GM06990 (cell line): ENCODE measurements at regions not wholly inside any gene's neighbourhood (a gene's known extent, or its start where the extent isn't known, plus 50 kb on each side); places are given as distances from the start of the nearest gene placed in this dataset.

Experiments used
- DNase-seq: peaks from one replicate; pipeline ENCODE4 v3.0.0-alpha.2; 2011; ENCODE audit not compliant: insufficient read length; ENCODE audit errors: extremely low read depth
- H3K27me3 ChIP-seq: replicated peaks from 2 replicates; pipeline ENCODE4 v1.6.0; 2011; ENCODE audit warnings: low read length; ENCODE audit not compliant: control insufficient read depth, insufficient read depth
- H3K36me3 ChIP-seq: 2 replicates; pipeline ENCODE4 v1.5.1; 2011; ENCODE audit warnings: low read length; ENCODE audit not compliant: control insufficient read depth, insufficient read depth
- H3K4me3 ChIP-seq: replicated peaks from 2 replicates; pipeline ENCODE4 v1.5.1; 2011; ENCODE audit warnings: low read depth, mild to moderate bottlenecking, control low read depth, low read length
- CTCF ChIP-seq: IDR thresholded peaks from 2 replicates; pipeline ENCODE4 v1.5.1; 2011; ENCODE audit warnings: low read length, control low read depth, mild to moderate bottlenecking, inconsistent platforms; ENCODE audit not compliant: insufficient read depth, poor library complexity, severe bottlenecking

GRCh38 chr9:119827126-119827525 is 457.9 kb upstream of the BRINP1 start:
- Histone ChIP-seq H3K4me3 (no peak overlapping the region), H3K36me3 (no peaks in the 10 kb centered on the region), H3K27me3 (no peaks in the 10 kb centered on the region; the same call in 1 of the 2 replicates)
- no peak for DNase-seq
- TF ChIP-seq CTCF, result no peak

- Histone ChIP-seq H3K36me3 (no peaks in the 10 kb centered on the region), H3K27me3 (no peaks in the 10 kb centered on the region; the same call in 1 of the 2 replicates), H3K4me3 (no peak overlapping the region)
- TF ChIP-seq CTCF, result no peak
- DNase-seq, result no peak
Measured at GRCh38 chr9:119818726-119819435, 449.6 kb upstream of the BRINP1 start.

GRCh38 chr9:119810645-119811429 is 441.6 kb upstream of the BRINP1 start:
- no peaks in the 10 kb centered on the region for H3K36me3 ChIP-seq
- no peak for TF ChIP-seq CTCF
- DNase-seq, result no peak
- no peak overlapping the region for H3K4me3 ChIP-seq
- H3K27me3 ChIP-seq, result no peaks in the 10 kb centered on the region; the same call in 1 of the 2 replicates

GRCh38 chr9:119803679-119804078 is 434.4 kb upstream of the BRINP1 start:
- DNase-seq, result no peak
- Histone ChIP-seq H3K27me3 (no peaks in the 10 kb centered on the region), H3K36me3 (no peaks in the 10 kb centered on the region), H3K4me3 (no peak overlapping the region)
- no peak for TF ChIP-seq CTCF

- H3K4me3 ChIP-seq, result no peak overlapping the region
- H3K27me3 ChIP-seq, result no peaks in the 10 kb centered on the region
- DNase-seq, result no peak
- TF ChIP-seq CTCF, result no peak
- no peaks in the 10 kb centered on the region for H3K36me3 ChIP-seq
Measured at GRCh38 chr9:119802621-119803020, 433.4 kb upstream of the BRINP1 start.
